Transverse colon (tissue), 4 donors: ENCODE measurements at regions not wholly inside any gene's neighbourhood (a gene's known extent, or its start where the extent isn't known, plus 50 kb on each side); places are given as distances from the start of the nearest gene placed in this dataset.

ENCODE experiments used
- CTCF ChIP-seq, 5 experiments: fragments of 200-600 bp in 3 of 5; fragments of 450-650 bp in 2 of 5; sonication (generic) in 3 of 5; IDR thresholded peaks; 1 replicate in 2 of 5; 2 replicates in 3 of 5; pipeline ENCODE4 v1.5.1; 2016 to 2017; ENCODE audit warnings: antibody characterized with exemption in 5 of 5, inconsistent platforms in 3 of 5, mild to moderate bottlenecking in 2 of 5, moderate library complexity in 1 of 5
- EP300 ChIP-seq: sonication (generic); formaldehyde crosslinking; IDR thresholded peaks from one replicate; pipeline ENCODE4 v1.6.1; 2017; ENCODE audit warnings: antibody characterized with exemption, low read depth
- POLR2A ChIP-seq: fragments of 450-650 bp; IDR thresholded peaks from one replicate; pipeline ENCODE4 v1.6.1; 2016; ENCODE audit warnings: antibody characterized with exemption, mild to moderate bottlenecking, moderate library complexity
- POLR2AphosphoS5 ChIP-seq, 3 donors: sonication (generic); formaldehyde crosslinking; IDR thresholded peaks; one replicate each; pipeline ENCODE4 v1.6.1; 2016; ENCODE audit warnings: antibody characterized with exemption in 3 of 3

GRCh38 chr5:74421377-74421776, 219.2 kb downstream of the ENC1 start:
- no peak for TF ChIP-seq CTCF (IDR thresholded peaks at IDR 0.05)
- TF ChIP-seq EP300: no peak
- TF ChIP-seq POLR2A: no peak
- no peak for TF ChIP-seq POLR2AphosphoS5 (IDR thresholded peaks at IDR 0.05)
